GM12878 (cell line): ENCODE measurements at regions not wholly inside any gene's neighbourhood (a gene's known extent, or its start where the extent isn't known, plus 50 kb on each side); places are given as distances from the start of the nearest gene placed in this dataset.

Experiments used
- CBX3 ChIP-seq: fragments of 200-600 bp; sonication (generic); IDR thresholded peaks from 2 replicates; pipeline ENCODE4 v1.6.1; 2016; ENCODE audit warnings: low read depth, borderline replicate concordance
- EZH2 ChIP-seq: IDR thresholded peaks from 2 replicates; pipeline ENCODE4 v1.6.1; 2012; ENCODE audit warnings: low read depth, mild to moderate bottlenecking, control low read depth, inconsistent platforms, low read length, borderline replicate concordance; ENCODE audit not compliant: control insufficient read depth
- HDAC2 ChIP-seq: fragments of 200-600 bp; sonication (generic); IDR thresholded peaks from 2 replicates; pipeline ENCODE4 v1.6.1; 2017
- PAX5 ChIP-seq: IDR thresholded peaks from 2 replicates; pipeline ENCODE4 v1.6.1; 2011; ENCODE audit warnings: low read depth, low read length, borderline replicate concordance
- POLR2A ChIP-seq: IDR thresholded peaks from 2 replicates; pipeline ENCODE4 v1.6.1; 2011; ENCODE audit warnings: low read depth, mild to moderate bottlenecking, low read length
- POLR2AphosphoS5 ChIP-seq: IDR thresholded peaks from 2 replicates; pipeline ENCODE4 v1.6.1; 2011; ENCODE audit warnings: mild to moderate bottlenecking, low read length, inconsistent platforms
- RCOR1 ChIP-seq: conservative IDR thresholded peaks from 2 replicates; pipeline ENCODE4 v1.6.1; 2012; ENCODE audit warnings: low read depth, low read length, improper control_type of control experiment
- SIN3A ChIP-seq: IDR thresholded peaks from 2 replicates; pipeline ENCODE4 v1.6.1; 2012; ENCODE audit warnings: low read depth, low read length, improper control_type of control experiment
- SMC3 ChIP-seq: IDR thresholded peaks from 2 replicates; pipeline ENCODE4 v1.6.1; 2011; ENCODE audit warnings: low read length, improper control_type of control experiment, borderline replicate concordance
- TF ChIP-seq, protein P1 (sequence below): fragments of 450-650 bp; IDR thresholded peaks from 2 replicates; pipeline ENCODE4 v1.6.1; 2017; ENCODE audit warnings: antibody characterized with exemption, mild to moderate bottlenecking, moderate library complexity
- TF ChIP-seq, protein P2 (sequence below), 3 experiments: IDR thresholded peaks in 2 of 3; conservative IDR thresholded peaks in 1 of 3; 2 replicates each; pipeline ENCODE4 v1.5.1; 2011; ENCODE audit warnings: low read depth in 3 of 3, low read length in 3 of 3, mild to moderate bottlenecking in 3 of 3, control low read depth in 2 of 3, moderate library complexity in 2 of 3, inconsistent platforms in 1 of 3, mixed read lengths in 1 of 3; ENCODE audit not compliant: control insufficient read depth in 2 of 3, insufficient read depth in 1 of 3; ENCODE audit errors: extremely low read depth in 1 of 3
- TF ChIP-seq, protein P3 (sequence below): IDR thresholded peaks from 2 replicates; pipeline ENCODE4 v1.6.1; 2012; ENCODE audit warnings: low read length, inconsistent platforms
- TF ChIP-seq, protein P4 (sequence below): IDR thresholded peaks from 2 replicates; pipeline ENCODE4 v1.6.1; 2011; ENCODE audit warnings: borderline replicate concordance, low read depth, mild to moderate bottlenecking, moderate library complexity, low read length; ENCODE audit not compliant: insufficient read depth, poor library complexity, severe bottlenecking

DNA sequence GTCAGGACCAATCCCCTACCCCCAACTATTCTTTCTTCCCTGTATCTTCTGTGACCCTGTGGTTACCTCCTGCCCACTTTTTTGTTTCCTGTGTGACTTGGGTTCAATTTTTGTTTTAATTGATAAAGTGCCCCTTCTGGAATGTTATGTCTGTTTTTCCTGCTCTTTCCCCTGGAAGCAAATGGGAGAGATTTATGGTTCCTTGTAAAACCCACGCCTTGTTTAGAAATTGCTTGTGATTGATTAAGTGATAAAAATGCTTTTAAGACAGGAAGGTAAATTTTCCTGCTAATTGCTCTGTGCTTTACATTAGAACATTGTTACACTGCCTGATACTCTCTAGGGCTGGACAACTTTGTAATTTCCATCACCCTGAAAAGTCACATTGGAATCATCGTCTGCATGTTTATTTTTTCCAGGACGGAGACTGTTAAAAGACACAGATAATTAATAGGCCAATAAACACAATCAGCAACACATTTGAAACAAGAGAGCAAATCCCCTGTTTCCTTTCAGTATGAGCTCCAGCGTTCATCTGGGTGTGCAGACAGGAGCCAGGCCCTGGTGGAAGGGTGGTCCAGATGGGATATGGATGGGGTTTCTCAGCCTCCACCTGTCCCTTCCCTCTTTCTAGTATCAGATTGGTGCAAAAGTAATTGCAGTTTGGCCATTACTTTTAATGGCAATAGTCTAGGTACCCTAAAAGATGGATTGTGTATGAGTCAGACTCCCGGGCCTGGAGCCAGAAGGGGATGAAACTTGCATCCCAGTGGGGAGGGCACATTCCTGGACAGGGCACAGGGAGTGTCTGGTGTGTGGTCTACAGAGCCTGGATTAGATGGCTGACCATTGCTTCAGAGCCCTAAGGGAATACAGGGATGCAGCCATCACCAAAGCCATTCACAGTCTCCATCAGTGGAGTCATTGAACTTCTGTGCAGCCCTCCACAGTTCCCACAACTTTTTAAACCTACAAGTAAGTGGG is 58.1 kb upstream of the AGBL1 start:
- TF ChIP-seq POLR2AphosphoS5 (no peak), HDAC2 (no peak), EZH2 (no peak), CBX3 (no peak), POLR2A (no peak), PAX5 (no peak), SMC3 (no peak), SIN3A (no peak), RCOR1 (no peak)
- TF ChIP-seq, protein P1, sequence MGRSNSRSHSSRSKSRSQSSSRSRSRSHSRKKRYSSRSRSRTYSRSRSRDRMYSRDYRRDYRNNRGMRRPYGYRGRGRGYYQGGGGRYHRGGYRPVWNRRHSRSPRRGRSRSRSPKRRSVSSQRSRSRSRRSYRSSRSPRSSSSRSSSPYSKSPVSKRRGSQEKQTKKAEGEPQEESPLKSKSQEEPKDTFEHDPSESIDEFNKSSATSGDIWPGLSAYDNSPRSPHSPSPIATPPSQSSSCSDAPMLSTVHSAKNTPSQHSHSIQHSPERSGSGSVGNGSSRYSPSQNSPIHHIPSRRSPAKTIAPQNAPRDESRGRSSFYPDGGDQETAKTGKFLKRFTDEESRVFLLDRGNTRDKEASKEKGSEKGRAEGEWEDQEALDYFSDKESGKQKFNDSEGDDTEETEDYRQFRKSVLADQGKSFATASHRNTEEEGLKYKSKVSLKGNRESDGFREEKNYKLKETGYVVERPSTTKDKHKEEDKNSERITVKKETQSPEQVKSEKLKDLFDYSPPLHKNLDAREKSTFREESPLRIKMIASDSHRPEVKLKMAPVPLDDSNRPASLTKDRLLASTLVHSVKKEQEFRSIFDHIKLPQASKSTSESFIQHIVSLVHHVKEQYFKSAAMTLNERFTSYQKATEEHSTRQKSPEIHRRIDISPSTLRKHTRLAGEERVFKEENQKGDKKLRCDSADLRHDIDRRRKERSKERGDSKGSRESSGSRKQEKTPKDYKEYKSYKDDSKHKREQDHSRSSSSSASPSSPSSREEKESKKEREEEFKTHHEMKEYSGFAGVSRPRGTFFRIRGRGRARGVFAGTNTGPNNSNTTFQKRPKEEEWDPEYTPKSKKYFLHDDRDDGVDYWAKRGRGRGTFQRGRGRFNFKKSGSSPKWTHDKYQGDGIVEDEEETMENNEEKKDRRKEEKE = no peak
- TF ChIP-seq, protein P2, sequence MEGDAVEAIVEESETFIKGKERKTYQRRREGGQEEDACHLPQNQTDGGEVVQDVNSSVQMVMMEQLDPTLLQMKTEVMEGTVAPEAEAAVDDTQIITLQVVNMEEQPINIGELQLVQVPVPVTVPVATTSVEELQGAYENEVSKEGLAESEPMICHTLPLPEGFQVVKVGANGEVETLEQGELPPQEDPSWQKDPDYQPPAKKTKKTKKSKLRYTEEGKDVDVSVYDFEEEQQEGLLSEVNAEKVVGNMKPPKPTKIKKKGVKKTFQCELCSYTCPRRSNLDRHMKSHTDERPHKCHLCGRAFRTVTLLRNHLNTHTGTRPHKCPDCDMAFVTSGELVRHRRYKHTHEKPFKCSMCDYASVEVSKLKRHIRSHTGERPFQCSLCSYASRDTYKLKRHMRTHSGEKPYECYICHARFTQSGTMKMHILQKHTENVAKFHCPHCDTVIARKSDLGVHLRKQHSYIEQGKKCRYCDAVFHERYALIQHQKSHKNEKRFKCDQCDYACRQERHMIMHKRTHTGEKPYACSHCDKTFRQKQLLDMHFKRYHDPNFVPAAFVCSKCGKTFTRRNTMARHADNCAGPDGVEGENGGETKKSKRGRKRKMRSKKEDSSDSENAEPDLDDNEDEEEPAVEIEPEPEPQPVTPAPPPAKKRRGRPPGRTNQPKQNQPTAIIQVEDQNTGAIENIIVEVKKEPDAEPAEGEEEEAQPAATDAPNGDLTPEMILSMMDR (IDR thresholded peaks at IDR 0.05 in 2 of 3, conservative IDR thresholded peaks at IDR 0.05 in 1 of 3; ENCODE audit: control insufficient read depth in 2 of 3, extremely low read depth in 1 of 3, insufficient read depth in 1 of 3, low read depth in 3 of 3, low read length in 3 of 3) = no peak
- TF ChIP-seq, protein P3, sequence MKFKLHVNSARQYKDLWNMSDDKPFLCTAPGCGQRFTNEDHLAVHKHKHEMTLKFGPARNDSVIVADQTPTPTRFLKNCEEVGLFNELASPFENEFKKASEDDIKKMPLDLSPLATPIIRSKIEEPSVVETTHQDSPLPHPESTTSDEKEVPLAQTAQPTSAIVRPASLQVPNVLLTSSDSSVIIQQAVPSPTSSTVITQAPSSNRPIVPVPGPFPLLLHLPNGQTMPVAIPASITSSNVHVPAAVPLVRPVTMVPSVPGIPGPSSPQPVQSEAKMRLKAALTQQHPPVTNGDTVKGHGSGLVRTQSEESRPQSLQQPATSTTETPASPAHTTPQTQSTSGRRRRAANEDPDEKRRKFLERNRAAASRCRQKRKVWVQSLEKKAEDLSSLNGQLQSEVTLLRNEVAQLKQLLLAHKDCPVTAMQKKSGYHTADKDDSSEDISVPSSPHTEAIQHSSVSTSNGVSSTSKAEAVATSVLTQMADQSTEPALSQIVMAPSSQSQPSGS = no peak
- TF ChIP-seq, protein P4, sequence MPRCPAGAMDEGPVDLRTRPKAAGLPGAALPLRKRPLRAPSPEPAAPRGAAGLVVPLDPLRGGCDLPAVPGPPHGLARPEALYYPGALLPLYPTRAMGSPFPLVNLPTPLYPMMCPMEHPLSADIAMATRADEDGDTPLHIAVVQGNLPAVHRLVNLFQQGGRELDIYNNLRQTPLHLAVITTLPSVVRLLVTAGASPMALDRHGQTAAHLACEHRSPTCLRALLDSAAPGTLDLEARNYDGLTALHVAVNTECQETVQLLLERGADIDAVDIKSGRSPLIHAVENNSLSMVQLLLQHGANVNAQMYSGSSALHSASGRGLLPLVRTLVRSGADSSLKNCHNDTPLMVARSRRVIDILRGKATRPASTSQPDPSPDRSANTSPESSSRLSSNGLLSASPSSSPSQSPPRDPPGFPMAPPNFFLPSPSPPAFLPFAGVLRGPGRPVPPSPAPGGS = no peak
